ENCODE measurements at regions not wholly inside any gene's neighbourhood (a gene's known extent, or its start where the extent isn't known, plus 50 kb on each side); places are given as distances from the start of the nearest gene placed in this dataset.

DNA sequence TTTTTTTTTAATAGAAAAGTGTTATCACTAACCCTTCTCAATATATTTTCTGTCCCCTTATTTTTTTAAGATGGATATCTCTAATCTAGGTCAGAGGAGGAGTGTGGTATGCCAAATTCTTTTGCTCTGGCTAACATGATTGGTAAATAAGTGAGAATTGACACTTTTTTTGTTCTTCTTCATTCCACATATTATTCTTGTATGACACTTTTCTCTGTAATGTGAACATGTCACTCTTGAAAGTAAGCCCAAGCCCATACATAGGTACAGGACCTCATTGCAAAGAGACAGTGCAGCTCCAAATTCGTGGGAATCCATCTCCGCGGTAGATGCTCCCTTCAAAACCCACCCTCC is 142.5 kb upstream of the TCF21 start:
- TF ChIP-seq, protein P1, sequence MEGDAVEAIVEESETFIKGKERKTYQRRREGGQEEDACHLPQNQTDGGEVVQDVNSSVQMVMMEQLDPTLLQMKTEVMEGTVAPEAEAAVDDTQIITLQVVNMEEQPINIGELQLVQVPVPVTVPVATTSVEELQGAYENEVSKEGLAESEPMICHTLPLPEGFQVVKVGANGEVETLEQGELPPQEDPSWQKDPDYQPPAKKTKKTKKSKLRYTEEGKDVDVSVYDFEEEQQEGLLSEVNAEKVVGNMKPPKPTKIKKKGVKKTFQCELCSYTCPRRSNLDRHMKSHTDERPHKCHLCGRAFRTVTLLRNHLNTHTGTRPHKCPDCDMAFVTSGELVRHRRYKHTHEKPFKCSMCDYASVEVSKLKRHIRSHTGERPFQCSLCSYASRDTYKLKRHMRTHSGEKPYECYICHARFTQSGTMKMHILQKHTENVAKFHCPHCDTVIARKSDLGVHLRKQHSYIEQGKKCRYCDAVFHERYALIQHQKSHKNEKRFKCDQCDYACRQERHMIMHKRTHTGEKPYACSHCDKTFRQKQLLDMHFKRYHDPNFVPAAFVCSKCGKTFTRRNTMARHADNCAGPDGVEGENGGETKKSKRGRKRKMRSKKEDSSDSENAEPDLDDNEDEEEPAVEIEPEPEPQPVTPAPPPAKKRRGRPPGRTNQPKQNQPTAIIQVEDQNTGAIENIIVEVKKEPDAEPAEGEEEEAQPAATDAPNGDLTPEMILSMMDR (IDR thresholded peaks at IDR 0.05; ENCODE audit: low read depth, low read length, poor library complexity, severe bottlenecking): no peak
- TF ChIP-seq EZH2phosphoT487 (IDR thresholded peaks at IDR 0.05; ENCODE audit: borderline replicate concordance, low read length): no peak
